ENCODE measurements at regions not wholly inside any gene's neighbourhood (a gene's known extent, or its start where the extent isn't known, plus 50 kb on each side); places are given as distances from the start of the nearest gene placed in this dataset.

- no peak for TF ChIP-seq EZH2 (IDR thresholded peaks at IDR 0.05)
- TF ChIP-seq, protein P1, sequence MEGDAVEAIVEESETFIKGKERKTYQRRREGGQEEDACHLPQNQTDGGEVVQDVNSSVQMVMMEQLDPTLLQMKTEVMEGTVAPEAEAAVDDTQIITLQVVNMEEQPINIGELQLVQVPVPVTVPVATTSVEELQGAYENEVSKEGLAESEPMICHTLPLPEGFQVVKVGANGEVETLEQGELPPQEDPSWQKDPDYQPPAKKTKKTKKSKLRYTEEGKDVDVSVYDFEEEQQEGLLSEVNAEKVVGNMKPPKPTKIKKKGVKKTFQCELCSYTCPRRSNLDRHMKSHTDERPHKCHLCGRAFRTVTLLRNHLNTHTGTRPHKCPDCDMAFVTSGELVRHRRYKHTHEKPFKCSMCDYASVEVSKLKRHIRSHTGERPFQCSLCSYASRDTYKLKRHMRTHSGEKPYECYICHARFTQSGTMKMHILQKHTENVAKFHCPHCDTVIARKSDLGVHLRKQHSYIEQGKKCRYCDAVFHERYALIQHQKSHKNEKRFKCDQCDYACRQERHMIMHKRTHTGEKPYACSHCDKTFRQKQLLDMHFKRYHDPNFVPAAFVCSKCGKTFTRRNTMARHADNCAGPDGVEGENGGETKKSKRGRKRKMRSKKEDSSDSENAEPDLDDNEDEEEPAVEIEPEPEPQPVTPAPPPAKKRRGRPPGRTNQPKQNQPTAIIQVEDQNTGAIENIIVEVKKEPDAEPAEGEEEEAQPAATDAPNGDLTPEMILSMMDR (IDR thresholded peaks at IDR 0.05): no peak
Measured at GRCh38 chr7:46664453-46664852, 743.4 kb upstream of the IGFBP3 start.
